ENCODE measurements at regions not wholly inside any gene's neighbourhood (a gene's known extent, or its start where the extent isn't known, plus 50 kb on each side); places are given as distances from the start of the nearest gene placed in this dataset.

DNA sequence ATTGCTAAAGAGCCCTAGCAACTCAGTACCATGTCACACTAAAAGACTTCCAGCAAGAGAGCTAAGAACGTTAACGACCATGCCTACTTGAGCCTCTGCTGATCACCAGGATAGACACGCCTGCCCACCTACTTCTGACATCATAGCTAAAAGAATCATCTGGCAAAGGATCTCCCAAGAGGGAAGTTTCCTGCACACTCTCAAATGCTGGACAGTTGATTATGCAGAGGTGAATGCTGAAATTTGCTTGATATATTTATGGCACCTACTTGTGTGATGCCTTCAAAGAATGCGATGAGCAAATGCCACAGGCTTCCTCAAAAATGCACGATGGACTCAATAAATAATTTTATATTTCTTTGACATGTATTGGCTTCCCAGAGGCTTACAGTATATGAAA, 113.6 kb downstream of the GALC start:
- no peak for DNase-seq
- Mint-ChIP-seq H3K4me1 (no peaks in the 10 kb centered on the region), H3K9me3 (ENCODE audit: low read depth) (no peaks in the 10 kb centered on the region), H3K36me3 (no peaks in the 10 kb centered on the region), H3K27ac (no peak overlapping the region), H3K27me3 (peaks cover 10% of the 10 kb centered on the region), H3K4me3 (no peak overlapping the region)
- CTCF ChIA-PET, result no interaction called here
- no peak for ATAC-seq

DNA sequence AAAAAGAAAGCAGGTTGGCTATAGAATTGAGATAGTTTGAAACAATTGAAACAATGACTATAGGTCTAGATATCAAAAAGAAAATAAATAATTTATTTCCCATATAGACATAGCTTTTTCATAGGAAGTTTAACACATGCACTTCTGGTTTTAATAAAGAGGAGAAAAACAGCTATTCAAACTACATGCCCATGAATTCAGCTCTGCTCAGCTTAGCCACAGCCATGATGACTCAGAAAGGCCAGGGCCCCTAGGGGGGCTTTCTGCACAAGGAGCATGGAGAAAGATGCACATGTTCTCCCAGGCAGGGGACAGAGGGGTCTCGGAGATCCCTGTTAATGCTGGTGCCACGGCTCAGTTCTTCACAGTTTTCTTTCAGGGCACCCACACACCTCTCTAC, 114.0 kb downstream of the GALC start:
- Mint-ChIP-seq H3K27me3 (peaks cover 15% of the 10 kb centered on the region), H3K4me1 (no peaks in the 10 kb centered on the region), H3K36me3 (no peaks in the 10 kb centered on the region), H3K4me3 (no peak overlapping the region), H3K27ac (no peak overlapping the region), H3K9me3 (ENCODE audit: low read depth) (no peaks in the 10 kb centered on the region)
- DNase-seq (no peak), ATAC-seq (no peak)
- CTCF ChIA-PET, result no interaction called here

DNA sequence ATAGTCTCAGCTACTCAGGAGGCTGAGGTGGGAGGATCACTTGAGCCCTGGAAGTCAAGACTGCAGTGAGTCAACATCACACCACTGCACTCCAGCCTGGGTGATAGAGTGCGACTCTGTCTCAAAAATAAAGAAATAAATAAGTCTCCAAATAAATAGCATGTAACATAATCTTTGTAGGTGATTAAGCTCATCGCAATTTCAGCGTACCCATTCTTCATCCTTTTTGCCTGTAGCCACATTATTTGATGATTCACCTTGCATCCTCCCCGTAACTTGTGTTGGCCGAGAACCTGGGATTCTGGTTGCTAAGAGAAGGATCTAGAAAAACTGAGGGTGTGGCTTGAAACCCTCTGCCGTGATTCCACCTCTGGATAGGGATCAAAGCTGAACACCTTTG, 115.1 kb downstream of the GALC start:
- Mint-ChIP-seq H3K4me3 (no peak overlapping the region), H3K27me3 (peaks cover 17% of the 10 kb centered on the region), H3K9me3 (ENCODE audit: low read depth) (no peaks in the 10 kb centered on the region), H3K27ac (no peak overlapping the region), H3K36me3 (no peaks in the 10 kb centered on the region), H3K4me1 (no peaks in the 10 kb centered on the region)
- CTCF ChIA-PET, result no interaction called here
- no peak for DNase-seq
- ATAC-seq, result no peak

DNA sequence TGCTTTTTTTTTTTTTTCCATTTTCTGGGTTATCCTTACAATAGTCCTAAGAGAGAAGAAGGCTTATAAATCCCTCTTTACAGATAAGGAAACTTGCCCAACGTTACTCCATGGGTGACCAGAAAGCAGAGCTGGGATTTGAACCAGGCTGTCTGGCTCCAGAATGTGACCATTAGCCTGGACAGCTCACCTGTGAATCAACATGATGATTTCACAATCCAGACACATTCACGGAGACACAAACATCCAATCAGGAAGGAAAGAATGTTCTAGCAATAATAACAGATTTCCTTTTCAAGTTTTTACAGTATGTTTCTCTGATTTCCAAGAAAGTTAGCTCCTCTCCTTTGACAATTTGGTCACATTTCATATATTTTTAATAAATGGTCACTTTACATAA, 118.3 kb downstream of the GALC start:
- no peaks in the 10 kb centered on the region for H3K4me1 Mint-ChIP-seq
- no peak overlapping the region for H3K4me3 Mint-ChIP-seq
- CTCF ChIA-PET, result interaction anchor here (0.7 kb wide), 1 partner anchor 425 kb away, joined by 3 read pairs; no protein-coding TSS in a partner anchor
- no peak overlapping the region for H3K27ac Mint-ChIP-seq
- no peak for DNase-seq
- no peaks in the 10 kb centered on the region for H3K36me3 Mint-ChIP-seq
- no peak for ATAC-seq
- H3K9me3 Mint-ChIP-seq (ENCODE audit: low read depth), result no peaks in the 10 kb centered on the region
- H3K27me3 Mint-ChIP-seq, result peaks cover 12% of the 10 kb centered on the region

DNA sequence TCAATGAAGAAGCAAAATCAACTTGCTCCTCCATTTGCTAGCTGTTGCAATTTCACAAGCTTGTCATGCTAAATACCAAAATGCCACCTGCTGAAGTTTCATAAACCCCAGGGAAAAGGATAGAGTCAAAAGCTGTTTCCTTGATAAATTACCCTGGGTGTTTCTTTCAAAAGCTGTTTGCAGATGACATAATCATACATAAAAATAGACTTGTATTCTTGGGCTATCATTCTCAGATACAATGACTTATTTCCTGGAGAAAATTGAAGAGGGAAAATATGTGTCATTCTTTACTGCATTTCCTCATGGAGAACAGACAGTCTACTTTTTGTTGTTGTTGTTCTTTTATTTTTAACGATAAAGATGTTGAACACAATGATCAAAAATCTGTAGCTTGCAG, 119.2 kb downstream of the GALC start:
- CTCF ChIA-PET, result interaction anchor here (0.6 kb wide), 1 partner anchor 23 kb away, joined by 3 read pairs; no protein-coding TSS in a partner anchor

DNA sequence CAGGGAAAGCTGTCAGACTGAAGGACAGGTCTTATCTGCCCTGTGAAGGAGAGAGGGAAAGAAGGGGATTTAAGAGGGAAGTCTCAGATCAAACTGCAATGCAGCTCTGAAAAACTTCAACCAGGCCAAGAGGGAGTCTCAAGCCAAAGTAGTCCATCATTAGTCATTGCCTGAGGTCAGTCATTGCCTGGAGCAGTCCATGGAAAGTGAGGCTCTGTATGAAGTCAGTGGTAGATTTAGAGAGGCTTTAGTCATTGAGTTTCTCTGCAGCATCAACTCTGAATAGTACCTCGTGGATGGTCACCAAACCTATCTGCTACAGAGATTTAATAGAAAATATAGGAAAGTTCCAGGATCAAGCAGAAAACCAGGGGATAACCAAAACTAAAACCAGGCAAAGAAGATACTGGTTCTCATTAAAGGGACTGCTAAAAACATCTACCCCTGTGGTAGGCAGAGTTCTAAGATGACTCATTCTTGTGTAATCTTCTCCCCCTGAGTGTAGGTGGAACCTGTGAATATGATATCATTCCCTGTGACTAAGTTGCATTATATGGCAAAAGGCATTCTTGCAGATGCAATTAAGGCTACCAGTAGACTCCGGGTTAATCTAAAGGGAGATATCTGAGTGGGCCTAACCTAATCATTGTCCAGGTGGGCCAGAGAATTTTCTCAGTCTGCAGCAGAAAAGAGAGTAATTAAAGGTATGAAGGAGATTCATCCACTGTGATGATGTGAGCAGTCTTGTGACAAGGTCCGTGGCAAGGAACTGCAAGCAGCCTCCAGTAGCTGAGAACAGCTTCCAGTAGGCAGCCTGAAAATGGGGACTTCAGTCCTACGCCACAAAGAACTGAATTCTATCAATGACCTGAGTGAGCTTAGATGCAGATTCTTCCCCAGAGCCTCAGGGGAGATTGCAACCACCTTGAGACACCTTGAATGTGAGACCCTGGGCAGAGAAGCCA, 123.1 kb downstream of the GALC start:
- Mint-ChIP-seq H3K36me3 (no peaks in the 10 kb centered on the region), H3K27me3 (peaks cover 7% of the 10 kb centered on the region), H3K4me1 (no peaks in the 10 kb centered on the region), H3K27ac (no peak overlapping the region), H3K4me3 (no peak overlapping the region), H3K9me3 (ENCODE audit: low read depth) (no peaks in the 10 kb centered on the region)
- ATAC-seq, result no peak
- DNase-seq, result no peak
- CTCF ChIA-PET, result no interaction called here

More for the DNA sequence above, 119.2 kb downstream of the GALC start:
- H3K9me3 Mint-ChIP-seq (ENCODE audit: low read depth), result no peaks in the 10 kb centered on the region
- H3K4me1 Mint-ChIP-seq, result no peaks in the 10 kb centered on the region
- ATAC-seq, result no peak
- peaks cover 12% of the 10 kb centered on the region for H3K27me3 Mint-ChIP-seq
- H3K27ac Mint-ChIP-seq, result no peak overlapping the region
- no peaks in the 10 kb centered on the region for H3K36me3 Mint-ChIP-seq
- no peak for DNase-seq
- no peak overlapping the region for H3K4me3 Mint-ChIP-seq

DNA sequence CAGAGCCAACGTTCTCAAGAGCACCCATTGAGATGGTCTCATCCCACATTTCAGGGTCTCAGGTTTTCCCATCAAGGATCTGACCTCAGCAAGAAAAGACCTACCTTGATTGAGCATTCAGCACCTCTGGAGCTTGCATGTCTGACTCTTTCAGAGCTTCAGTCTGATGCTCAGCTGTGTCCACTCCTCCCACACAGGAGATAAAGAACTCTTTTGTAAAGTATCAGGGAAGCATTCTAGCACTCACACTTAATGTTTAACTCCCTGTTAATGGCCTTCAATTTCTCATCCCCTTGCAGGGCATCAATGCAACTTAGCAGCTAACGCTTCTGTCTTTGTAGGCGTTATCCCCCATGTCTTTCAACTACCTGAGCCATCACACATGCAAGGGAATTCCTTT, 124.1 kb downstream of the GALC start:
- Mint-ChIP-seq H3K4me1 (no peaks in the 10 kb centered on the region), H3K4me3 (no peak overlapping the region), H3K27me3 (peaks cover 2% of the 10 kb centered on the region), H3K27ac (no peak overlapping the region), H3K36me3 (no peaks in the 10 kb centered on the region), H3K9me3 (ENCODE audit: low read depth) (no peaks in the 10 kb centered on the region)
- CTCF ChIA-PET, result no interaction called here
- ATAC-seq (no peak), DNase-seq (no peak)

- no peaks in the 10 kb centered on the region for H3K36me3 Mint-ChIP-seq
- no peaks in the 10 kb centered on the region for H3K27me3 Mint-ChIP-seq
- H3K27ac Mint-ChIP-seq, result no peak overlapping the region
- no peaks in the 10 kb centered on the region for H3K9me3 Mint-ChIP-seq (ENCODE audit: low read depth)
- DNase-seq, result no peak
- H3K4me3 Mint-ChIP-seq, result no peak overlapping the region
- CTCF ChIA-PET, result no interaction called here
- ATAC-seq, result no peak
- H3K4me1 Mint-ChIP-seq, result no peaks in the 10 kb centered on the region
Measured at GRCh38 chr14:87866116-87866515, 126.9 kb downstream of the GALC start.

DNA sequence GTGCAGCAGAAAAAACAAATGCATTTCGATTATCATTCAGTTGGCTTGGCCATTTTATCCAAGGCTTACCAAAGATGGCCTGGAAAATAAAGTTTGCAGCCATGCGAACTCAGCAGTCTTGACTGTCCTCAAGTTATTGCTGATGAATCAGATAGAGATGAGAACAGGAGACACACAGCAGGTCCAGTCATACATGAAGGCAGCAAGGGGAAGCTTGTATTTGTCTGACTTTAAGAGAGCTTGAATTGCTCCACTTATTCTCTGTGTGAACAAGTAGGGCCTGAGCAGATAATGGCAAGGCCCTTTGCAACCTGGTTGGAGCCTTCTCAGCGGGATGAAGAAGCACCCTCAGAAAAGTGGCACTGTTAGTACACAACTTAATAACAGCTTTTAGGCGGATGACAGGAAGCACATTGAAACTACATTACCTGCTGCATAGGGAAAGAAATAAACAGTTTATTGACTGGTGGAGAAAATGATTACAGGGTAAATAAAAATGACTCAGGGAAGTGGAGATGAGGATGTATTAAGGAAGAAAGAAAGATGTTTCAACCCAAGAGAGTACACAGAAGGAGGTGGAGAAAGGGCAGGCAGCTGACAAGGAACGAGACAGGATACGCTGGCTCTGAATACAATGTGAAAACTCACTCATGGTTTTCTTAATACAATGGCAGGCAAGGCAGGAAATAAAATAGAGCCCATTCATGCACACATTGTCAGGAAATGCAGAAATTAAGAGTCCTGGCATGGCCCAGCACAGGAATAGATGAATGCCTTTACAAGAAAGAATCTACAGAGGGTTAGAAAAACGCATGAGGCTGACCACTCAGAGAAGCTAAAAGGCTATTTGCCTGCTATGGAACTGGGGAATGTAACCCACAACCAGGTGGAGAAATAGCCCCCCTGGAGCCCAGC, 128.4 kb downstream of the GALC start:
- H3K4me1 Mint-ChIP-seq, result no peaks in the 10 kb centered on the region
- H3K9me3 Mint-ChIP-seq (ENCODE audit: low read depth), result no peaks in the 10 kb centered on the region
- no peak overlapping the region for H3K4me3 Mint-ChIP-seq
- no peak for DNase-seq
- ATAC-seq, result no peak
- CTCF ChIA-PET, result no interaction called here
- H3K27ac Mint-ChIP-seq, result no peak overlapping the region
- no peaks in the 10 kb centered on the region for H3K27me3 Mint-ChIP-seq
- H3K36me3 Mint-ChIP-seq, result no peaks in the 10 kb centered on the region

GRCh38 chr14:87863047-87863446, 129.9 kb downstream of the GALC start:
- H3K4me3 Mint-ChIP-seq, result no peak overlapping the region
- H3K27ac Mint-ChIP-seq, result no peak overlapping the region
- DNase-seq (no peak), ATAC-seq (no peak)
- CTCF ChIA-PET, result no interaction called here
- H3K9me3 Mint-ChIP-seq (ENCODE audit: low read depth), result no peaks in the 10 kb centered on the region
- H3K4me1 Mint-ChIP-seq, result no peaks in the 10 kb centered on the region
- no peaks in the 10 kb centered on the region for H3K27me3 Mint-ChIP-seq
- H3K36me3 Mint-ChIP-seq, result no peaks in the 10 kb centered on the region

DNA sequence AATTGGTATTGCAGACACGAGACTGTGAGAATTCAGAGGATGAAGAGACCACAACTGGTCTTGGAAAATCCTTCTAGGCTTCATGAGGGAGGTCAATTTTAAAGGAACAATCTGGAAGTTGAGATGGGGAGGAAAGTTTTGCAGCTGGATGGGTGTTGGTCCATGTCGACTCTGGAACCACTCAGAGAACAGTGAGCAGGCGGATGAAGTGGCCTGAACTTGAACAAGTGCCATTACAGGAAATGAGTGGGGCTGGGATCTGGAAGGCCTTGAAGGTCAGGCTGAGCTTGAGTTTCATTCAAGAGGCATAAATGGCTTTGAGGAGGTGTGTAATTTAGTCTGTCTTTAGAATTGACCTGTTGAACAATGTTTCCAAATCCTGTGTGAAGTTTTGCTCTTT, 140.9 kb downstream of the GALC start:
- CTCF ChIA-PET, result no interaction called here
- no peaks in the 10 kb centered on the region for H3K4me1 Mint-ChIP-seq
- no peaks in the 10 kb centered on the region for H3K9me3 Mint-ChIP-seq (ENCODE audit: low read depth)
- peaks cover 3% of the 10 kb centered on the region for H3K27me3 Mint-ChIP-seq
- ATAC-seq (no peak), DNase-seq (no peak)
- H3K36me3 Mint-ChIP-seq, result no peaks in the 10 kb centered on the region
- no peak overlapping the region for H3K27ac Mint-ChIP-seq
- no peak overlapping the region for H3K4me3 Mint-ChIP-seq

GRCh38 chr14:87851190-87851589, 141.8 kb downstream of the GALC start:
- Mint-ChIP-seq H3K9me3 (ENCODE audit: low read depth) (no peaks in the 10 kb centered on the region), H3K4me3 (no peak overlapping the region), H3K27ac (no peak overlapping the region), H3K4me1 (no peaks in the 10 kb centered on the region), H3K36me3 (no peaks in the 10 kb centered on the region), H3K27me3 (peaks cover 4% of the 10 kb centered on the region)
- no peak for ATAC-seq
- no peak for DNase-seq
- CTCF ChIA-PET, result no interaction called here

DNA sequence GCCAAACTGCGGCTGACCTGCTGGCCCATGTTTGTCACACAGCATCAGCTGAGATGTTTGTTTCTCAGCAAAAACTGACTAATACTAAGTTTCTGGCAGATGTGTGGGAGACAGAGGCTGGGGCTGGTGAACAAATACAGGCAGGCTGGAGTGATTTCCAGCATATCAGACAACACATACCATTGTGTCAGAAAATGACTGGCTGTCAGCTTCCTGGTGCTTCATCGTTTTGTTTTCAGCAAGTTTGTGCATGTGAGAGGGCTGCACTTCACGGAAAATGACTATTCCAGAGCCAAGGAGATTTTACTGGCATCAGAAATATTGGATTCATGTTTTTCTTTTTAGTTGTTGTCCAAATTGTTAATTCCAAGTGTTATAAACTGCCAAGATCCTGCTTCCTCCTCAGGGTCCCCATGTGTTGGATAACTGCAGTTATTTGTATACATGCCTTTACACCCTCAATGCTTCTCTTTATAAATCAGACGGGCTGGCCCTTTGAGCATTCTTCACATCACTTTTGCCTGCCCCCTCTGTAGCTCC, 145.7 kb downstream of the GALC start:
- H3K36me3 Mint-ChIP-seq, result no peaks in the 10 kb centered on the region
- no peaks in the 10 kb centered on the region for H3K9me3 Mint-ChIP-seq (ENCODE audit: low read depth)
- H3K4me1 Mint-ChIP-seq, result no peaks in the 10 kb centered on the region
- no peak overlapping the region for H3K27ac Mint-ChIP-seq
- CTCF ChIA-PET, result no interaction called here
- H3K4me3 Mint-ChIP-seq, result no peak overlapping the region
- ATAC-seq (no peak), DNase-seq (no peak)
- peaks cover 4% of the 10 kb centered on the region for H3K27me3 Mint-ChIP-seq

Measured in activated CD8-positive, alpha-beta memory T cell treated with anti-CD3 and anti-CD28 coated beads, Interleukin-2, amount 10 ng/mL, durations not matched to agents 7 days and 5 days (primary cell).